Inflammatory macrophage treated with lipopolysaccharide for 4 hours (primary cell): ENCODE measurements at regions not wholly inside any gene's neighbourhood (a gene's known extent, or its start where the extent isn't known, plus 50 kb on each side); places are given as distances from the start of the nearest gene placed in this dataset.

Source experiments
- DNase-seq: peaks from one replicate; pipeline ENCODE4 v3.0.0-alpha.2; 2020

- DNase-seq = no peak
Measured at GRCh38 chr18:54717673-54718407, 110.4 kb upstream of the RAB27B start.

- no peak for DNase-seq
Measured at GRCh38 chr18:54718408-54718773, 109.9 kb upstream of the RAB27B start.

- DNase-seq = no peak
Measured at GRCh38 chr18:54720620-54721019, 107.7 kb upstream of the RAB27B start.

- no peak for DNase-seq
Measured at GRCh38 chr18:54726143-54726542, 102.1 kb upstream of the RAB27B start.

- DNase-seq = no peak
Measured at GRCh38 chr18:54734059-54734458, 94.2 kb upstream of the RAB27B start.

- no peak for DNase-seq
Measured at GRCh38 chr18:54736981-54737380, 91.3 kb upstream of the RAB27B start.

GRCh38 chr18:54737986-54738385, 90.3 kb upstream of the RAB27B start:
- DNase-seq = no peak

GRCh38 chr18:54739476-54739875, 88.8 kb upstream of the RAB27B start:
- DNase-seq = no peak

- no peak for DNase-seq
Measured at GRCh38 chr18:54740136-54740846, 88.0 kb upstream of the RAB27B start.

GRCh38 chr18:54742120-54742519, 86.2 kb upstream of the RAB27B start:
- DNase-seq = no peak

GRCh38 chr18:54742659-54743604, 85.3 kb upstream of the RAB27B start:
- no peak for DNase-seq

- DNase-seq = no peak
Measured at GRCh38 chr18:54743605-54743995, 84.7 kb upstream of the RAB27B start.

GRCh38 chr18:54749291-54749690, 79.0 kb upstream of the RAB27B start:
- no peak for DNase-seq

GRCh38 chr18:54750350-54750749, 77.9 kb upstream of the RAB27B start:
- no peak for DNase-seq

GRCh38 chr18:54752185-54752584, 76.1 kb upstream of the RAB27B start:
- no peak for DNase-seq

GRCh38 chr18:54755456-54755855, 72.8 kb upstream of the RAB27B start:
- DNase-seq = no peak

- DNase-seq = no peak
Measured at GRCh38 chr18:54762386-54762785, 65.9 kb upstream of the RAB27B start.

- no peak for DNase-seq
Measured at GRCh38 chr18:54764786-54765185, 63.5 kb upstream of the RAB27B start.

GRCh38 chr18:54765636-54766375, 62.5 kb upstream of the RAB27B start:
- DNase-seq = no peak

- no peak for DNase-seq
Measured at GRCh38 chr18:54766634-54767033, 61.6 kb upstream of the RAB27B start.

GRCh38 chr18:54767098-54767497, 61.2 kb upstream of the RAB27B start:
- no peak for DNase-seq

GRCh38 chr18:54769526-54770464, 58.5 kb upstream of the RAB27B start:
- no peak for DNase-seq
